HT-29 (cell line): ENCODE measurements at regions not wholly inside any gene's neighbourhood (a gene's known extent, or its start where the extent isn't known, plus 50 kb on each side); places are given as distances from the start of the nearest gene placed in this dataset.
A peak's percentile ranks its signal among the peaks of the same experiment; 100 is the strongest.

Experiments
- DNase-seq: peaks from one replicate; pipeline ENCODE4 v3.0.0-alpha.2; 2015; ENCODE audit warnings: low spot score

DNA sequence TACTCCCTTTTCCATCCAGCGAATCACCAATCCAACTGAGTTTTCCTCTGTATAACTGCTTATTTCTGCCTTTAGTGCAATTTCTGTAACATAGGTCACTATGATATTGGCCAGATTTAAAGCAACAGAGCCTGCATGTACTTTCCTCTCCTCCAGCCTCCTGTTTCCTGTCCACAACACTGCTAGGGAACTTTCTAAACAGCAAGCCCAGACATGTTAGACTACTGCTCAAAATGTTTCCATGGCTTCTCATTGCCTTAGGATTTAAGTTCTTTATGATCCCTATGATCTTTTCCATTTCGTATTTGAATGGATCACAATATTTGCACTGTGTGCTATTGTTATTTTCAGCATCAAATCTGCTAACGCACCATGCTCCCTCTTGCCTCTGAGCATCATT, 481.7 kb upstream of the SLC10A2 start:
- no peak for DNase-seq

DNA sequence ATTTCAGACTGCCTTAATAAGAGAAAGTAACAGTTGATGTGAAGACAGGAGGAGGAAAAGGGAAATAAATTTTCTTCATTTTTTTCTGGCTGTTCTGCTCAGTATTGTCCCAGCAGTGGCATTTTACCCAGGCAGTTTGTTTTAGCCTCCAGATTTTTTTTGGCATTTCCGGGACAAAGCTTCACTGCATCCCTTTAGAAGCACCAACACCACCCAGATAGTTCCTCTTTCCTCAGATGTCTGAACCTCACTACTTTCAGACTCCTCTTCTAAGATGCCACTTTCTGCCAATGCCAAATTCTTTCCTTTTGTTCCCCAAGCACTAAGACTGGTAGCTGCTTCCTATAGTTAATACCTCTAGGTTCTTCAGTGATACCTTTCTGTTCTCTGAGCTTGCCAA, 480.1 kb upstream of the SLC10A2 start:
- DNase-seq = no peak

- DNase-seq = no peak
Measured at GRCh38 chr13:103542648-103543047, 476.4 kb upstream of the SLC10A2 start.

DNA sequence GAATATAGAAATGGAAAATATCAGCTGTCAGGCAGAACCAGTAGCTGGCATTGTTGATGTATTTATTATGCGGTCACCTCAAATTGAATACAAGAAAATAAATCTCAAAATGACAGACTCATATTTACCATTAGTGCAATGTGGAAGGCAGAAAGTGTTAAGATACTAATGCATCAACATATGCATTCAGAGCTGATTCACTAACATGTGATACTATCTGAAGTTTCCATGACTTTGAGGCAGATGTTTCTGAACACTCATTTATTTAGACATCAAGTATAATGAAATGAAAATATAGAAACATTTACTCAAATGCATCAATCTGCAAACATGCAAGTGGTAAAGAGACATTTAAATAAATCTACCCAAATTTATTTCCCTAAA, 474.2 kb upstream of the SLC10A2 start:
- no peak for DNase-seq

DNA sequence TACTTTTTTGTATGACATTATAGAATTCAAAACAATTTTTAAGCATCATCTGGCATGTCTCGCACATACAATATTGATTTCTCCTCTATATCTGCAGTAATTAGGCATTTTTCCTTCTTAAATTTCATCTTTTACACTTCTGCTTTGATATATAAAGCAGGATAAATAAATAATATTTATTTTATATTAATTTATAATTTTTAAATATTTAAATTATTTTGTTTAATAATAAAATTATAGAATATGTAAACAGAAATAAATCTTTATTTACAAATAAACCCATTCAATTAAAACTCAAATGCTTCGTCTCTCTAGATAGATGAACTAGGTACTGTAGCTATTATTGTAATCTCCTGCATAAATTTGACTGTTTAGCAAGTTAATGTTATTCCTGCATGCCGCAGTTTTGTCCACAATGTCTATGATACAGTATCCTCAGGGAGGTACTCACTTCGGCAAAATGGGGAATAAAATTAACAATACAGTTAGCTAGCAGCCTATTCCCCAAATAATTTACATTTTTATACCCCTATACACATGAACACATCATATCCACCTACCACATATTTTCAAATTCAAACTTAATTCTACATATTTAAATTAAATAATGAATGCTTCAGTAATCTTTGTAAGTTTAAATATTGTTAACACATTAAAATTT, 473.6 kb upstream of the SLC10A2 start:
- no peak for DNase-seq

DNA sequence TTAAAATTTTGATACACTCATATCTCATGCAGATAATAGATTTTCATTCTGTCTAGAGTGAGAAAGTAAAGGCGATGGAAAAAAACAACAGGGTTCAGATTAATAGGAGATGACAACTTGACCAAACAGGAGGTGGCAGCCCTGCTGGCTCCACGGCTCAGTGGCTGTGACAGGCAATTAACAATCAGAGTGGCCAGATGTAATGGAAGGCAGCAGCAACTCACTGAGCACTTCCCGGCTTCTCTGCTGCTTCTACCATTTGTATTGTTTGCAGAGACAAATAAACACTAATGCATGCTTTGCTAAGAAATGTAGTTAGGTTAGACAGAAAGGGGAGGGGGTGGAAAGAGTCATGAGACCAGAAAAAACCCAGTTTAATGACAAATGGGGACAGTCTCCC, 473.0 kb upstream of the SLC10A2 start:
- peak; percentile 19 for DNase-seq

- no peak for DNase-seq
Measured at GRCh38 chr13:103537616-103538015, 471.4 kb upstream of the SLC10A2 start.

DNA sequence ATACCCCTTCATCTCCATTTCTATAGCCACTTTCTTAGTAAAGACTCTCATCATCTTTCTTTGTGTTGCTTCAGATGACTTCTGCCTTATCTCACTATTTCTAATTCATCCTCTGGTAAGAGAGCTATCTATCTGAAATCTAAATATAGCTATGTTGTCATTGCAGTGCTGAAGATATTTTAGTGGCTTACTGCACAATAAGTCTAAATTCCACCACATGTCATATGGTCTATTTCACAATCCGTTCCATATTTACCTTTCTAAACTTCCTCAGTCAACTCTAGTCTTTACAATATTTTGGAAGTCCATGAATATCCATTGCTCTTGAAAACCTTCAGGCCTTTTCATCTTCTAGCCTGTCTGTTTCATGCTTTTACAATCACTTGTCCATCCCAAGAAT, 465.1 kb upstream of the SLC10A2 start:
- no peak for DNase-seq

- DNase-seq = no peak
Measured at GRCh38 chr13:103528437-103528836, 462.2 kb upstream of the SLC10A2 start.

- no peak for DNase-seq
Measured at GRCh38 chr13:103525530-103525929, 459.3 kb upstream of the SLC10A2 start.

GRCh38 chr13:103523858-103524257, 457.6 kb upstream of the SLC10A2 start:
- no peak for DNase-seq

- DNase-seq = no peak
Measured at GRCh38 chr13:103521532-103521931, 455.3 kb upstream of the SLC10A2 start.

DNA sequence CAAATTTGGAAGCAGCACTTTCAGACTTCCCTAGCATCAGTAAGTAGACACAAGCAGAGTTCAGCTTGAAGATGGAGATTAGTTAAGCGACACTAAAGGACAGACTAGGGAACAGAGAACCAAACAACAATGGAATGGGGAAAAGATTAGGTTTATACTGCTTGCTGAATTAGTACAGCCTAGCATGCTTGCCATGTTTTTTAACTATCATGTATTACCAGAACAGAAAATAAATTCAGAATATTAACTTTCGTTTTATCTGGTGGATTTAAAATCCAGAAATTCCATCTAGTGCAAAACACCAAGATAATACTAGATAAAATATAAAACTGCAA, 451.5 kb upstream of the SLC10A2 start:
- DNase-seq = no peak

DNA sequence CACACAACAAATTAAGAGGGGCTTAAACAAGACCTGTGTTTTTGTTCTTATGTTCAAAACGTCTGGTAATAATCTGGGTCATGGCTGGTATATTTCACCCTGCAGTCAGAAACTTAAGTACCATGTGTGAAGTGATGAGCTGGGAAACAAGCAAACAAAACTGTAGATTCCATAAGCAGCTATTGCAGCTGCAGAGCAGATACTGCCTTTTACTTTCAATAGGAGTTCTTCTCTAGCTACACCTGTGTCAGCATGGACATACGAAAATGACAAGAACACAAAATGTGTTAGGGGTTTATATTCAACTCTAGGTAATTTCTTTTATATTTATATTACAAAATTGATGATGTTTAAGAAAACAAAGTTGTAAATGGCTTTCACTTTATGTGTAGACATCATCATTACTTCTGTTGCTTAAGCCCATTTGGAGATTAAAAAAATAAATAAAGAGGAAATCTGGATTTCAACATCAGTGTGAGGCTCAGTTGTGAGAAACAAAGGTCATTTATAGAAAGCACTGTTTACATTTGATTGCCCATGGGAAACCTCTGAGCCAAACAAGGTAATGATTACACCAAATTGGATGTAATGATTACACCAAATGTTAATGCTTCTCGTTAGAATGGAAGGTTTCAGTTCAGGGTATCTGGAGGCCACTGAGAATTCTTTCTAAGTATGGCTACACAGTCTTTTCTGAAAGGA, 451.0 kb upstream of the SLC10A2 start:
- DNase-seq = peak; percentile 32

- no peak for DNase-seq
Measured at GRCh38 chr13:103516015-103516795, 450.0 kb upstream of the SLC10A2 start.

DNA sequence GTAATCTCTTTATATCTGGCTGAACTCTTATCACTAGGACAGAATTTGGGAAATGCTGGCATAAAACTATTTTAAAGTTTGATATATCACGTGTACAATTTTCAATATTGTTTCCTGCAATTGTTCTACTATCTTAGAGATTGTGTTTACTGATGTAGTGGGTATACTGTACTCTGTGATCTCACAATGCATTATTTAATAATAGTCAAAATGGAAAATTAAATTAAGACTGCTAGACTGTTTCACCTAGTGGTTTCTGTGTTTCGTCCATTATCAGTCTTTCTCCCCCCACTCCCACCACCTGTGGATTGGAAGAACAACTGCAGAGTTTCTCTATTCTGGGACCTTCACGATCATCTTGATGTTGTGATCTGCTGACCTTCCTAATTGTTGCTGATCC, 449.2 kb upstream of the SLC10A2 start:
- DNase-seq = no peak

DNA sequence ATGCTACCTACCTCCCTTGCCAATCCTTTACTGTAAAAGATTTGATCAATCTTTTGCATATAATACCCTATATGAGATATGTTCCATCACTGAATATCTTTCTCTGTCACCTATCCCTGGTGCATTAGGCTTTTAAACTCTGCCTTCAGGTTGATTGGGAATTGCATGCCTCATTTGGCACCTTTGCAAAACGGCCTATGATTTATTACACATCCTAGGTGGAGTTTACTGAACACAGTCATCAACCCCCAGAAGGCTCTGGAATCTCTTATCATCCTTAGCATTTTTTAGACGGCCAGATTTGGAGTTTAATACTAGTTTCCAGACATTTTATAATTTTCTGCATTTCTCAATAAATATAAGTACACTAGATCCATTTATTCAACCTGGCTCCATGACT, 448.4 kb upstream of the SLC10A2 start:
- no peak for DNase-seq

GRCh38 chr13:103514188-103514587, 448.0 kb upstream of the SLC10A2 start:
- DNase-seq = no peak

- no peak for DNase-seq
Measured at GRCh38 chr13:103510007-103510535, 443.9 kb upstream of the SLC10A2 start.

GRCh38 chr13:103497404-103497803, 431.2 kb upstream of the SLC10A2 start:
- no peak for DNase-seq

- DNase-seq = no peak
Measured at GRCh38 chr13:103487841-103488240, 421.6 kb upstream of the SLC10A2 start.

- no peak for DNase-seq
Measured at GRCh38 chr13:103473081-103473480, 406.9 kb upstream of the SLC10A2 start.

DNA sequence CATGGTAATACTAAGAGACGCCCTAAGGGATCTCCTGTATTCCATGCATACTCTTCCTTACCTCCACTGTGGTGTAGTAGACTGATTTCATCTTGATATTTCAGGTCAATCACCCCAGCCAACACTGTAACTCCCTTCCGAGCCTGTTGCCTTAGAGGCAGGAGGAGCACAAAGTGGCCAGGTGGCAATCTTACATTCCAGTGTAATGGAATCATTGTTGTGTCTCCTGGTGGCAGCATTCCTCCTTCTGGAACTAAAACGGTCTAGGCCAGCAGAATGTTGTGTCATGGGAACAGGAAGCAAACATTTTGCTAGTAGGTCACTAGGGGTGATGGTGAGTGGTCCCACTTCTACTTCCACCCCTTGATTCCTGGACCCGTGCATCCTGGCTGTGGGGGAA, 405.7 kb upstream of the SLC10A2 start:
- DNase-seq = peak; percentile 42
